ENCODE measurements at regions not wholly inside any gene's neighbourhood (a gene's known extent, or its start where the extent isn't known, plus 50 kb on each side); places are given as distances from the start of the nearest gene placed in this dataset.
"Not testable (repeated sequence)": the region's sequence is repeated elsewhere in the genome, so short reads cannot be mapped to it uniquely, and the experiment has no call there.

DNA sequence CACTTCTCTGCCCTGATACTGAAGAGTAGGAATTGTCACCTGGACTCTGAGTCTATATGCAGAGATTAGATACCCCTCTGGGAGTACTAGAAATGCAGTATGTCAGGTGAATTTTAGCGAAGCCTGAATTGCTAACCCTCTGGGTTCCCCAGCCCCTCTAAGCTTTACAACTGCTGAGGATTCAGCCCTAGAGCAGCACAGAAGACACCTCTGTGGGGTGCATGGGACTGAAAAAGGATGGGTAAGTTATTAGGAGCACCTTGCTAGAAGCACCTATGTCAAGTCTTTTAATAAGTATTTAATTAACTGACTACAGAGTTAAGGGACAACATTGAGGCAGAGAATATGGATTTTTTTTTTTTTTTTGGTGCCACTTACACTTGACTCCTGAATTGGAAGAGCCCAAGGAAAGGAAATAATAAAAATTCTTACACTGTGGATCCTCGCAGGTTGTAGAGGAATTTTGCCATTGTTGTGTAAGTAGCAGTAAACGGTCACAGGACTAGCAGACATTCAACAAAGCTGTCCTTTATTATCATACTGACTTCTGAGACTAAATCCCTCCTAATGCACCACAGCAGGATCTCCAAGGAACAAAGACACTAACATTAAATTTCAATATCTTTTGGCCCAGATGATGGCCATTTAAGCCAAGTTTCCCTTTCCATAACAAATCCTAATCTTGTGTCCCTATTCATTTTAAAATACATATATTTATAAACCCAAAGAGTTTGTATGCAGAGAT, 253.2 kb downstream of the ANKRD50 start:
- no peak for DNase-seq

DNA sequence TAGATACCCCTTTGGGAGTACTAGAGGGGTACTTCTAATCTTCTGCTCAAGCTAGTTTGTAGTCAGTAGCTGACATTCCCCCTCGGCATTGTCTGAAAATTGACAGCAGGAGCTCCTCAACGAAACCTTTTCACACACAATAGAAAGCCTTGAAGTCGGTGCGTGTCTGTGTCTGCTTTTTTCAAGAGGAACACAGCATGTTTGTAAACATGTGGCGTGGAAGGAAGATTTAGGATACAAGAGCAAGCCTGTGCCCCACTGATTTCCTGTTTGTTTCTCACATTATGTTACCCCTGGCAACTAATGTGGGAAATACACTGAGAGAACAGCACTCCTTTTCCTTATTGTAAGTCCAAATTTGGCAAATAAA, 252.6 kb downstream of the ANKRD50 start:
- DNase-seq = no peak

GRCh38 chr4:124461592-124461991, 250.9 kb downstream of the ANKRD50 start:
- not testable (repeated sequence) for DNase-seq

- no peak for DNase-seq
Measured at GRCh38 chr4:124462954-124463828, 249.3 kb downstream of the ANKRD50 start.

- no peak for DNase-seq
Measured at GRCh38 chr4:124464836-124465235, 247.7 kb downstream of the ANKRD50 start.

GRCh38 chr4:124468360-124468759, 244.2 kb downstream of the ANKRD50 start:
- no peak for DNase-seq

GRCh38 chr4:124469981-124470380, 242.6 kb downstream of the ANKRD50 start:
- no peak for DNase-seq

GRCh38 chr4:124478470-124478869, 234.1 kb downstream of the ANKRD50 start:
- DNase-seq = no peak

DNA sequence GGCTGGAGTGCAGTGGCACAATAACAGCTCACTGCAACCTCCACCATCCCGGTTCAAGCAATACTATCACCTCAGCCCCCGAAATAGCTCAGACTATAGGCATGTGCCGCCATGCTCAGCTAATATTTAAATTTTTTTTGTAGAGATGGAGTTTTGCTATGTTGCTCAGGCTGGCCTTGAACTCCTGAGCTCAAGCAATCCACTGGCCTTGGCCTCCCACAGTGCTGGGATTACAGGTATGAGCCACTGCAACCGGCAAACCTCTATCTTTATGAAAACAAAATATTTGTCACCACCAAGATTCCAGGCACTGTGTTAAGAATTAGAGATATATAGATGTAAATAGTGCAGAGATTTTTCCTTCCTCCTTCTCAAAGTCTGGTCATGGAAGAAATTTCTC, 232.5 kb downstream of the ANKRD50 start:
- DNase-seq = no peak

DNA sequence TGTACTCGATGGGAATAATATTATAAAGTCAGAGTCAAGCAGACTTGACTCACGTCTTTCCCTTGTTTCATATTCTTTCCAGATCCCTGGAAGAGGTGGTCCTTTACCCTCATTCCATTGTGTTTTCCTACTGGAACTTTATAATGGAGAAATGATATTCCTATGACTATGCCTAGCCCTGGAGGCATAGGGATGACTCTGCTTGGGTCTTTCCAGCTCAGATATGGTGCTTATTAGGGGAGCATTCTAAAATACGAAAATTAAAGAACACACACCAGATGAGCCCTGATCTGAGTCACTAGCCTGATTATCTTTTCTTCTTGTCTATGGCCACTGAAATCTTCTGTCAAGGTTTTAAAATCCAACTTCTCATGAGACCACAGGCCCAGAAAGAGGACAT, 231.4 kb downstream of the ANKRD50 start:
- no peak for DNase-seq

- no peak for DNase-seq
Measured at GRCh38 chr4:124483048-124483906, 229.3 kb downstream of the ANKRD50 start.

GRCh38 chr4:124484008-124484407, 228.5 kb downstream of the ANKRD50 start:
- DNase-seq = no peak

DNA sequence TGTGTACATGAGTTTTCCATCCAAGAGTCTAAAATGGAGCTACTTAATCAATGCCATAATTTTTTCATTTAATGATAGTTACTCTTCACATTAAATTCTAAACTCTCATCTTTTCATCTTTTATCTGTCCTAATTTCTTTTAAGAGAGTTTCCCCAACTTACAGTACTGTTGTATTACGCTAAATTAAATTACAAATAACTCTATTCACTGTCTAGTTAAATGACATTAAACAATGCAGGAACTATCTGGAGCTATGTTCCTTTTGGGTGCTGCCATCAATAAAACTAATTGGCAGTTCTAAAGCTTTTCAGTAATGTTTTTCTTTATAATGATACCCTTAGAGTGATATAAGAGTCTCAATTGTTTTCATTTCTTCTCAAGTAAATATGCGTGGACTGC, 227.6 kb downstream of the ANKRD50 start:
- DNase-seq = no peak

DNA sequence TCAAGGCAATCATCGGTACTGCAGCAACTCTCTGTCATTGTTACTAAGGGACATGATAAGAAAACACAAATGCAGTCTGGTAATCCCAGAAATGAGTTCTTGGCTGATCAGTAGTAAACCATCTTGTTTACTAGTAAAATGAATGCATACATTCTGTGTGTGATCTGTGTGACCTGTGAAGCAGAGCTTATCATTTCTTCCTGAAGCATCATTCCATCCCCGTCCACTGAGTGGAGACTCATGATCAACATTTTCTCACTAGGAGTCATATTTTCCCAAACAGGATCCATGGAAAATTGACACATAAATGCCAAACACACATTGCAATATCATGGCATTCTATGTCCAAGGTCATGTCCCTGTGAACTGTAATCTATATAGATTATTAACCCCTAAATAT, 226.1 kb downstream of the ANKRD50 start:
- no peak for DNase-seq

DNA sequence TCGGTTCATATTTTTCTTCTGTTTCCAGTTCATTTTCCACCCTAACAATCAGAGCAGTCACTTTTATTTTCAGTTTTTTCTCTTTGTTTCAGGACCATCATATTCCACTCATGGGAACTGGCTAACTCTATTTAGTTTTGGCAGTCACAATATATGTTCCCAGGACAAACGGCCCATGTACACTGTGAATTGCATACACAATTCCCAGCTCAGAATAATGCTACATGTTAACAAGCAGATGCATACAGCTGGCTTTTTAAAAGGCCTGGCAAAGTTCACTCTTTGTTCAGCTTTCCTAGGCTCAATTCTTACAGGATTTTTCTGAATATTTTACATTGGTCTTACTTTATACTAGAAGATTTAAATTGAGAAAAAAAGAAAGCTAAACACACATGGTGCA, 224.9 kb downstream of the ANKRD50 start:
- no peak for DNase-seq

DNA sequence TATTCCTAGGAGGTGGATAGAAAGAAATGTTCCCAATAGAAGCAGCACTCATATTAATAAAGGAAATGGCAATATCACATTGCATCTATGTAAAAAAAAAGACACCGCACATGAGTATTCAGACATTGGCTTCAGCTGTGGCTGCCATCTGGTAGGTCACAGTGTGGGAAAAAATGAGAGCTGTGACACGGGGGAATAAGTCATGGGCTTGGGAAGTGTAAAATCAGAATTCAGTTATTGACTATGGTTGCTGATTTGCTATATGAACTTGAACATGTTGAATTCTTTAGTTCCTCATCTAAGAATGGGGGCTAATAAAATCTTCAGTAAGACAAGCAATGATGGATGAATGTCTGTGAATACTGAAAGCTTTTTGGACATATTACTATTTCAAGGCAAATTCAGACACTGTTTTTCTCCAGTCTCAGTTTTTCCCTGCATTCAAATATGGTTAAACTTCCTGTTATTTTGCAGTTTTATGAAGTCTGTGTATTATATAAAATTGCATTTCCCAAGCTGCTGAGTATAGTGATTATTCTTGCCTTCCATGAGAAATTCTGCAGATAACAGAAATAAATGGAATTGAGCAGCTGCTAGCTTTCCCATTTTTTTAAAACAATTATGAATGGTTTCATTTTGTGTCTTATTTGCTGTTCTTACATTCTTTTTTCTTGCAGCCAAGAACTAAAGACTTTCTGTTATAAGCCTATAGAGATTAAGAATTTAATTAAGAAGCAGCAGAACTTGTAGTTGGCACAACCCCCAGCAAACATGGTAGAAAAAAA, 221.0 kb downstream of the ANKRD50 start:
- no peak for DNase-seq

DNA sequence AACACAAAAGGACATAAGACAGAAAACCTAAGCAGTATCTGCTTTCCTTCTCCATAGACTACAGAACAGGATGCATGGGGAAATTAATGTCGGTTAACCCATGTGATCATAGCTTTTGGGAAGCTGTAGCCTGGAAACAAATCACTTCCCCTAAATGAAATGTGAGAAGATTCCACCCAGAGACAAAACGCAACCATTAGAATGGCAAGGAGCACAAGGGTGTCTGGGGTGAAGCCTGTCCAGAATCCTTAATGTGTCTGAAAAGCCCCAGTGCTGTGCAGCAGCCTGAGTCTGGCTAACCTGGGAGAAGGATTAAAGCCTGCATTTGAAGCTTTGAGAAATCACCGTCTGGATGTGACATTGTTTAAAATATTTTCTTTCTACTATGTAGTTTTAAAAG, 213.3 kb downstream of the ANKRD50 start:
- no peak for DNase-seq

GRCh38 chr4:124501576-124501975, 211.0 kb downstream of the ANKRD50 start:
- DNase-seq = no peak

GRCh38 chr4:124504431-124504830, 208.1 kb downstream of the ANKRD50 start:
- no peak for DNase-seq

DNA sequence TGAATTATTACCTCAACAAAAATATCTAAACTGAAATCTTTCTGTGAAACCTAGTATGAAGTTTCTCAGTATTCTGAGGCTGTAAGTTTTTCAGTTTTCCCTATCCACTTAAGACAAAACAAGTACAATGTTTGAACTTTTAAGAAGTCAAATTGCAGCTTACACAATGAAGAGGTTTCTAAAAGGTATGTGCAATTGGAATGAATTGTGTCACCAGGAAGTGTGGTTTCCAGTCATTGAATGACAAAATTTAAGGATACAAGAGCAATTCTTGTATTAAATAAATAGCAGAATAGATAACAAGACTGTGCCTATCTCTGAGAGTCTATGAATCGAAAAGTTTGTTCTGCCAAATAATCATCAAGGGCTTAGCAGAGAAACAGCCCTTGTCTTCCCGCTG, 207.3 kb downstream of the ANKRD50 start:
- no peak for DNase-seq

- no peak for DNase-seq
Measured at GRCh38 chr4:124509151-124509550, 203.4 kb downstream of the ANKRD50 start.

- DNase-seq = no peak
Measured at GRCh38 chr4:124514588-124514987, 197.9 kb downstream of the ANKRD50 start.

GRCh38 chr4:124515591-124515990, 196.9 kb downstream of the ANKRD50 start:
- DNase-seq = no peak

Data from RPMI8226 (cell line).